ENCODE measurements at regions not wholly inside any gene's neighbourhood (a gene's known extent, or its start where the extent isn't known, plus 50 kb on each side); places are given as distances from the start of the nearest gene placed in this dataset.

- DNase-seq (ENCODE audit: low read depth) = no peak
- H3K4me3 ChIP-seq (ENCODE audit: low read depth, low read length) = no peak overlapping the region
- TF ChIP-seq CTCF (IDR thresholded peaks at IDR 0.05; ENCODE audit: insufficient read depth, low read depth, low read length) = no peak
These were observed 393.9 kb downstream of the RPS24 start for GRCh38 chr10:78427497-78428031.

- H3K4me3 ChIP-seq (ENCODE audit: low read depth, low read length) = no peak overlapping the region
- no peak for TF ChIP-seq CTCF (IDR thresholded peaks at IDR 0.05; ENCODE audit: insufficient read depth, low read depth, low read length)
- DNase-seq (ENCODE audit: low read depth) = no peak
These were observed 394.9 kb downstream of the RPS24 start for GRCh38 chr10:78428579-78428978.

- no peak for DNase-seq (ENCODE audit: low read depth)
- no peak for TF ChIP-seq CTCF (IDR thresholded peaks at IDR 0.05; ENCODE audit: insufficient read depth, low read depth, low read length)
- no peak overlapping the region for H3K4me3 ChIP-seq (ENCODE audit: low read depth, low read length)
These were observed 396.3 kb downstream of the RPS24 start for GRCh38 chr10:78429984-78430383.

- DNase-seq (ENCODE audit: low read depth) = no peak
- no peak overlapping the region for H3K4me3 ChIP-seq (ENCODE audit: low read depth, low read length)
- TF ChIP-seq CTCF (IDR thresholded peaks at IDR 0.05; ENCODE audit: insufficient read depth, low read depth, low read length) = peak; percentile 23
These were observed 398.9 kb downstream of the RPS24 start for GRCh38 chr10:78432583-78432982.

GRCh38 chr10:78433076-78433595 is 399.5 kb downstream of the RPS24 start:
- no peak overlapping the region for H3K4me3 ChIP-seq (ENCODE audit: low read depth, low read length)
- no peak for TF ChIP-seq CTCF (IDR thresholded peaks at IDR 0.05; ENCODE audit: insufficient read depth, low read depth, low read length)
- no peak for DNase-seq (ENCODE audit: low read depth)

- DNase-seq (ENCODE audit: low read depth) = no peak
- no peak overlapping the region for H3K4me3 ChIP-seq (ENCODE audit: low read depth, low read length)
- no peak for TF ChIP-seq CTCF (IDR thresholded peaks at IDR 0.05; ENCODE audit: insufficient read depth, low read depth, low read length)
These were observed 400.3 kb downstream of the RPS24 start for GRCh38 chr10:78433766-78434535.

All from fibroblast of villous mesenchyme (primary cell).